SK-N-SH (cell line): ENCODE measurements at regions not wholly inside any gene's neighbourhood (a gene's known extent, or its start where the extent isn't known, plus 50 kb on each side); places are given as distances from the start of the nearest gene placed in this dataset.

Source experiments
- CTCF ChIA-PET: fragments of 300-600, 350-600 bp; formaldehyde crosslinking; extraction: SDS; loops from one replicate; lab custom pipeline; 2021; lab: Yijun Ruan, JAX
- POLR2A ChIA-PET: fragments of 350-600 bp; sonication (Branson Sonifier 250); formaldehyde crosslinking; extraction: SDS; loops from one replicate; lab custom pipeline; 2020; ENCODE audit warnings: antibody characterized with exemption, inconsistent platforms; lab: Yijun Ruan, JAX
- DNase-seq: peaks from one replicate; pipeline ENCODE4 v3.0.0; 2012
- H2AFZ ChIP-seq: fragments of 200-600 bp; sonication (generic); 2 replicates; pipeline ENCODE4 v1.8.1; 2016; ENCODE audit warnings: antibody characterized with exemption, mild to moderate bottlenecking, low read depth
- H3F3A ChIP-seq: fragments of 200-600 bp; sonication (generic); replicated peaks from 2 replicates; pipeline ENCODE3; 2016; ENCODE audit warnings: antibody characterized with exemption, mild to moderate bottlenecking; ENCODE audit not compliant: insufficient read depth
- H3K27ac ChIP-seq, 2 experiments: fragments of 200-500 bp in 1 of 2; fragments of 200-600 bp in 1 of 2; sonication (Bioruptor generic) in 1 of 2; sonication (generic), shearing (Covaris generic) in 1 of 2; 2 replicates each; pipeline versions ENCODE4 v1.5.1 to v1.6.1; 2014 to 2016; ENCODE audit warnings: low read depth in 2 of 2, inconsistent platforms in 1 of 2, low read length in 1 of 2, mild to moderate bottlenecking in 1 of 2, mixed read lengths in 1 of 2
- H3K27me3 ChIP-seq: fragments of 200-600 bp; sonication (generic), shearing (Covaris generic); 2 replicates; pipeline ENCODE4 v1.6.1; 2016; ENCODE audit warnings: mixed run types; ENCODE audit not compliant: insufficient read depth
- H3K36me3 ChIP-seq, 2 experiments: fragments of 200-500 bp in 1 of 2; fragments of 200-600 bp in 1 of 2; sonication (Bioruptor generic) in 1 of 2; sonication (generic) in 1 of 2; replicated peaks in 1 of 2; 2 replicates each; pipeline versions ENCODE3 to v1.5.1; 2014 to 2016; ENCODE audit warnings: low read length in 1 of 2, mild to moderate bottlenecking in 1 of 2; ENCODE audit not compliant: insufficient read depth in 2 of 2, control insufficient read depth in 1 of 2
- H3K4me1 ChIP-seq, 2 experiments: fragments of 200-500 bp in 1 of 2; fragments of 200-600 bp in 1 of 2; sonication (Bioruptor generic) in 1 of 2; sonication (generic), shearing (Covaris generic) in 1 of 2; 2 replicates each; pipeline versions ENCODE4 v1.5.1 to v1.6.1; 2014 to 2016; ENCODE audit warnings: low read depth in 1 of 2, low read length in 1 of 2, mixed run types in 1 of 2; ENCODE audit not compliant: insufficient read depth in 2 of 2, control insufficient read depth in 1 of 2
- H3K4me2 ChIP-seq: fragments of 200-600 bp; sonication (generic), shearing (Covaris generic); 2 replicates; pipeline ENCODE4 v1.6.1; 2017; ENCODE audit warnings: mixed run types
- H3K4me3 ChIP-seq, 2 experiments: fragments of 200-500 bp in 1 of 2; fragments of 200-600 bp in 1 of 2; sonication (Bioruptor generic) in 1 of 2; sonication (generic), shearing (Covaris generic) in 1 of 2; 2 replicates each; pipeline versions ENCODE4 v1.5.1 to v1.8.1; 2014 to 2016; ENCODE audit warnings: low read depth in 2 of 2, inconsistent platforms in 1 of 2, low read length in 1 of 2, mild to moderate bottlenecking in 1 of 2, mixed read lengths in 1 of 2, moderate library complexity in 1 of 2
- H3K79me2 ChIP-seq: fragments of 200-600 bp; sonication (generic); 2 replicates; pipeline ENCODE4 v1.8.1; 2017; ENCODE audit warnings: mild to moderate bottlenecking; ENCODE audit not compliant: insufficient read depth
- H3K9ac ChIP-seq: fragments of 200-600 bp; sonication (generic); 2 replicates; pipeline ENCODE4 v1.6.1; 2017; ENCODE audit warnings: mixed run types
- H3K9me2 ChIP-seq: fragments of 200-600 bp; sonication (generic); 2 replicates; pipeline ENCODE4 v1.6.1; 2017; ENCODE audit warnings: mixed run types
- H3K9me3 ChIP-seq: fragments of 200-600 bp; sonication (generic); 2 replicates; pipeline ENCODE4 v1.6.1; 2017; ENCODE audit warnings: mixed run types, mild to moderate bottlenecking, moderate library complexity
- H4K20me1 ChIP-seq: fragments of 200-600 bp; sonication (generic); 2 replicates; pipeline ENCODE4 v1.6.1; 2017; ENCODE audit warnings: mild to moderate bottlenecking, mixed run types; ENCODE audit not compliant: insufficient read depth
- CHD2 ChIP-seq: fragments of 150-350 bp; IDR thresholded peaks from 2 replicates; pipeline ENCODE4 v1.6.1; 2018; ENCODE audit warnings: low read length; ENCODE audit not compliant: partially characterized antibody
- ELF1 ChIP-seq: IDR thresholded peaks from 2 replicates; pipeline ENCODE4 v1.4.0; 2012
- EP300 ChIP-seq, 2 experiments: IDR thresholded peaks; 2 replicates each; pipeline versions ENCODE4 v1.4.0 to v1.6.1; 2012; ENCODE audit warnings: borderline replicate concordance in 1 of 2, low read depth in 1 of 2, low read length in 1 of 2
- FOSL2 ChIP-seq: IDR thresholded peaks from 2 replicates; pipeline ENCODE4 v1.4.0; 2012; ENCODE audit warnings: low read depth, mild to moderate bottlenecking, moderate library complexity, borderline replicate concordance
- JUND ChIP-seq: IDR thresholded peaks from 2 replicates; pipeline ENCODE4 v1.4.0; 2012
- MXI1 ChIP-seq: IDR thresholded peaks from 2 replicates; pipeline ENCODE4 v1.6.1; 2012; ENCODE audit warnings: mild to moderate bottlenecking, low read depth, low read length, improper control_type of control experiment
- NFIC ChIP-seq: IDR thresholded peaks from 2 replicates; pipeline ENCODE4 v1.4.0; 2012; ENCODE audit warnings: borderline replicate concordance
- RAD21 ChIP-seq: IDR thresholded peaks from 2 replicates; pipeline ENCODE4 v1.6.1; 2012; ENCODE audit warnings: mild to moderate bottlenecking, low read length
- RCOR1 ChIP-seq: fragments of 150-350 bp; IDR thresholded peaks from 2 replicates; pipeline ENCODE4 v1.6.1; 2017; ENCODE audit warnings: antibody characterized with exemption, low read length
- RFX5 ChIP-seq: IDR thresholded peaks from 2 replicates; pipeline ENCODE4 v1.6.1; 2012; ENCODE audit warnings: mild to moderate bottlenecking, improper control_type of control experiment, low read length
- RXRA ChIP-seq: IDR thresholded peaks from 2 replicates; pipeline ENCODE4 v1.4.0; 2012; ENCODE audit warnings: low read depth, mild to moderate bottlenecking, borderline replicate concordance
- SIN3A ChIP-seq: IDR thresholded peaks from 2 replicates; pipeline ENCODE4 v1.6.1; 2012; ENCODE audit warnings: low read depth, mild to moderate bottlenecking, low read length, moderate library complexity, borderline replicate concordance
- TAF1 ChIP-seq: IDR thresholded peaks from 2 replicates; pipeline ENCODE4 v1.6.1; 2012; ENCODE audit warnings: low read depth, mild to moderate bottlenecking, low read length, moderate library complexity, borderline replicate concordance
- TCF12 ChIP-seq: IDR thresholded peaks from 2 replicates; pipeline ENCODE4 v1.4.0; 2012
- TEAD4 ChIP-seq: IDR thresholded peaks from 2 replicates; pipeline ENCODE4 v1.4.0; 2012; ENCODE audit warnings: mild to moderate bottlenecking, borderline replicate concordance; ENCODE audit not compliant: insufficient read depth
- WGBS: methylation state at CpG from one replicate; pipeline ENCODE4 v1.1.6; 2017; ENCODE audit warnings: low lambda C conversion rate; 5-methylcytosine and 5-hydroxymethylcytosine counted together
- TF ChIP-seq, protein P1 (sequence below): fragments of 150-350 bp; IDR thresholded peaks from 2 replicates; pipeline ENCODE4 v1.6.1; 2017; ENCODE audit warnings: antibody characterized with exemption, low read length, low read depth, borderline replicate concordance
- TF ChIP-seq, protein P2 (sequence below): IDR thresholded peaks from 2 replicates; pipeline ENCODE4 v1.4.0; 2012; ENCODE audit warnings: low read depth, borderline replicate concordance
- TF ChIP-seq, protein P3 (sequence below): fragments of 200-600 bp; sonication (generic); IDR thresholded peaks from 2 replicates; pipeline ENCODE4 v1.6.1; 2017; ENCODE audit warnings: antibody characterized with exemption, mild to moderate bottlenecking, moderate library complexity
- TF ChIP-seq, protein P4 (sequence below): IDR thresholded peaks from 2 replicates; pipeline ENCODE4 v1.4.0; 2012; ENCODE audit warnings: low read depth

DNA sequence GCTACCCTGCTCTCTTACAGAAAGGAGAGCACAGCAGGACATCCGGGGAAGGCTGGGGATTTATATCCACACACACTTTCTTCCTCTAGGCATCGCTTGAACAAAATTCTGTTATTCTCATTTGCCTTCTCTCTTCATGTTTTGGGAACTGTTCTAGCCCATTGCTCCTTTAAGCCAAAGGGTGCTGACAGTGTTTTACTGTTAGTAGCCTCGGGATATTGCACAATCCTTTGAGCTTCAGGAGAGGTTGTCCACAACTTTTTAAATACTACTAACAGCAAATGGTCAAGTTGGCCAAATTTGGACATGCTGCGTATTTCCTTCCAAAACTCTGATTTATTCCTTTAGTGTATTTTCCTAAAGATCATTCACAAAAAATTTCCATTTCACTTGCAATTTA is 579.2 kb upstream of the RGS18 start:
- Histone ChIP-seq H3K4me1 (no peaks in the 10 kb centered on the region), H3K27ac (no peak overlapping the region), H3K4me3 (no peak overlapping the region), H3K27me3 (0 out of 2 replicates have a peak, but pooled peaks cover 6% of the 10 kb centered on the region), H3K9me2 (no peaks in the 10 kb centered on the region), H3K9me3 (no peaks in the 10 kb centered on the region), H3F3A (no peaks in the 10 kb centered on the region), H3K4me2 (no peak overlapping the region), H3K79me2 (no peaks in the 10 kb centered on the region), H3K9ac (no peak overlapping the region)
- DNase-seq: no peak
- POLR2A ChIA-PET: no interaction called here
- 8% methylated on average over 4 of the region's 4 CpGs for WGBS
- TF ChIP-seq JUND (no peak), RXRA (no peak), ELF1 (no peak), EP300 (IDR thresholded peaks at IDR 0.05; ENCODE audit: borderline replicate concordance in 1 of 2, low read depth in 1 of 2, low read length in 1 of 2) (no peak), CHD2 (no peak), FOSL2 (no peak), TAF1 (no peak), TEAD4 (no peak), TCF12 (no peak), MXI1 (no peak), RAD21 (no peak), RCOR1 (no peak)
- TF ChIP-seq, protein P1, sequence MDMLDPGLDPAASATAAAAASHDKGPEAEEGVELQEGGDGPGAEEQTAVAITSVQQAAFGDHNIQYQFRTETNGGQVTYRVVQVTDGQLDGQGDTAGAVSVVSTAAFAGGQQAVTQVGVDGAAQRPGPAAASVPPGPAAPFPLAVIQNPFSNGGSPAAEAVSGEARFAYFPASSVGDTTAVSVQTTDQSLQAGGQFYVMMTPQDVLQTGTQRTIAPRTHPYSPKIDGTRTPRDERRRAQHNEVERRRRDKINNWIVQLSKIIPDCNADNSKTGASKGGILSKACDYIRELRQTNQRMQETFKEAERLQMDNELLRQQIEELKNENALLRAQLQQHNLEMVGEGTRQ: no peak
- TF ChIP-seq, protein P2, sequence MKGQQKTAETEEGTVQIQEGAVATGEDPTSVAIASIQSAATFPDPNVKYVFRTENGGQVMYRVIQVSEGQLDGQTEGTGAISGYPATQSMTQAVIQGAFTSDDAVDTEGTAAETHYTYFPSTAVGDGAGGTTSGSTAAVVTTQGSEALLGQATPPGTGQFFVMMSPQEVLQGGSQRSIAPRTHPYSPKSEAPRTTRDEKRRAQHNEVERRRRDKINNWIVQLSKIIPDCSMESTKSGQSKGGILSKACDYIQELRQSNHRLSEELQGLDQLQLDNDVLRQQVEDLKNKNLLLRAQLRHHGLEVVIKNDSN: no peak
- TF ChIP-seq, protein P3, sequence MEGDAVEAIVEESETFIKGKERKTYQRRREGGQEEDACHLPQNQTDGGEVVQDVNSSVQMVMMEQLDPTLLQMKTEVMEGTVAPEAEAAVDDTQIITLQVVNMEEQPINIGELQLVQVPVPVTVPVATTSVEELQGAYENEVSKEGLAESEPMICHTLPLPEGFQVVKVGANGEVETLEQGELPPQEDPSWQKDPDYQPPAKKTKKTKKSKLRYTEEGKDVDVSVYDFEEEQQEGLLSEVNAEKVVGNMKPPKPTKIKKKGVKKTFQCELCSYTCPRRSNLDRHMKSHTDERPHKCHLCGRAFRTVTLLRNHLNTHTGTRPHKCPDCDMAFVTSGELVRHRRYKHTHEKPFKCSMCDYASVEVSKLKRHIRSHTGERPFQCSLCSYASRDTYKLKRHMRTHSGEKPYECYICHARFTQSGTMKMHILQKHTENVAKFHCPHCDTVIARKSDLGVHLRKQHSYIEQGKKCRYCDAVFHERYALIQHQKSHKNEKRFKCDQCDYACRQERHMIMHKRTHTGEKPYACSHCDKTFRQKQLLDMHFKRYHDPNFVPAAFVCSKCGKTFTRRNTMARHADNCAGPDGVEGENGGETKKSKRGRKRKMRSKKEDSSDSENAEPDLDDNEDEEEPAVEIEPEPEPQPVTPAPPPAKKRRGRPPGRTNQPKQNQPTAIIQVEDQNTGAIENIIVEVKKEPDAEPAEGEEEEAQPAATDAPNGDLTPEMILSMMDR: no peak
- TF ChIP-seq, all 33 proteins: peak for 0
- CTCF ChIA-PET: interaction anchor here (0.6 kb wide), 1 partner anchor 125 kb away, joined by 3 read pairs; no protein-coding TSS in a partner anchor
- Histone ChIP-seq H2AFZ (no peak overlapping the region), H3K36me3 (no peaks in the 10 kb centered on the region), H4K20me1 (no peaks in the 10 kb centered on the region)

DNA sequence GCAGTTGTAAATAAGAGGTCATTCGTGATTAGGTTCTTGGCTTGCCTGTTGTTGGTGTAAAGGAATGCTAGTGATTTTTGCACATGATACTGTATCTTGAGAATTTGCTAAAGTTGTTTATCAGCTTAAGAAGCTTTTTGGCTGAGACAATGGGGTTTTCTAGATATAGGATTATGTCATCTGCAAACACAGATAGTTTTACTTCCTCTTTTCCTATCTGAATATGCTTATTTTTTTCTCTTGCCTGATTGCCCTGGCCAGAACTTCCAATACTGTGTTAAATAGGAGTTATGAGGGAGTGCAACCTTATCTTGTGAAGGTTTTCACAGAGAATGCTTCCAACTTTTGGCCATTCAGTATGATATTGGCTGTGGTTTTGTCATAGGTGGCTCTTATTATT is 576.1 kb upstream of the RGS18 start:
- no peak overlapping the region for H2AFZ ChIP-seq
- no peak overlapping the region for H3K4me3 ChIP-seq
- no peak for DNase-seq
- no peaks in the 10 kb centered on the region for H3K9me3 ChIP-seq
- no peaks in the 10 kb centered on the region for H3K36me3 ChIP-seq
- H3K27ac ChIP-seq: no peak overlapping the region
- ChIA-PET CTCF (no interaction called here), POLR2A (no interaction called here)
- H4K20me1 ChIP-seq: no peaks in the 10 kb centered on the region
- no peak overlapping the region for H3K4me2 ChIP-seq
- H3K4me1 ChIP-seq: no peaks in the 10 kb centered on the region
- no peaks in the 10 kb centered on the region for H3F3A ChIP-seq
- H3K27me3 ChIP-seq: 0 out of 2 replicates have a peak, but pooled peaks cover 6% of the 10 kb centered on the region
- TF ChIP-seq RFX5 (no peak), NFIC (no peak), FOSL2 (no peak), MXI1 (no peak), SIN3A (no peak)
- TF ChIP-seq, protein P2: no peak
- TF ChIP-seq, protein P4, sequence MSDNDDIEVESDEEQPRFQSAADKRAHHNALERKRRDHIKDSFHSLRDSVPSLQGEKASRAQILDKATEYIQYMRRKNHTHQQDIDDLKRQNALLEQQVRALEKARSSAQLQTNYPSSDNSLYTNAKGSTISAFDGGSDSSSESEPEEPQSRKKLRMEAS: no peak
- TF ChIP-seq, protein P1: no peak
- H3K9ac ChIP-seq: no peak overlapping the region
- no peaks in the 10 kb centered on the region for H3K9me2 ChIP-seq
- no peaks in the 10 kb centered on the region for H3K79me2 ChIP-seq
- WGBS: 7% methylated on average over 1 of the region's 1 CpG
